ENCODE measurements at regions not wholly inside any gene's neighbourhood (a gene's known extent, or its start where the extent isn't known, plus 50 kb on each side); places are given as distances from the start of the nearest gene placed in this dataset.

- no peak for TF ChIP-seq CTCF (IDR thresholded peaks at IDR 0.05; ENCODE audit: insufficient read depth, low read depth, low read length)
- no peak for TF ChIP-seq EZH2 (IDR thresholded peaks at IDR 0.05; ENCODE audit: insufficient read depth, low read length)
These were observed 524.3 kb upstream of the EPHA7 start for GRCh38 chr6:93943661-93944060.

Data from astrocyte (in vitro differentiated cells and primary cell).